Endothelial cell of hepatic sinusoid (primary cell): ENCODE measurements at regions not wholly inside any gene's neighbourhood (a gene's known extent, or its start where the extent isn't known, plus 50 kb on each side); places are given as distances from the start of the nearest gene placed in this dataset.

Experiments used
- in situ Hi-C: cut with HindIII; loops from 2 replicates; pipeline ENCODE4 v1.10.0; 2017; ENCODE audit warnings: low sequenced_read_pairs

DNA sequence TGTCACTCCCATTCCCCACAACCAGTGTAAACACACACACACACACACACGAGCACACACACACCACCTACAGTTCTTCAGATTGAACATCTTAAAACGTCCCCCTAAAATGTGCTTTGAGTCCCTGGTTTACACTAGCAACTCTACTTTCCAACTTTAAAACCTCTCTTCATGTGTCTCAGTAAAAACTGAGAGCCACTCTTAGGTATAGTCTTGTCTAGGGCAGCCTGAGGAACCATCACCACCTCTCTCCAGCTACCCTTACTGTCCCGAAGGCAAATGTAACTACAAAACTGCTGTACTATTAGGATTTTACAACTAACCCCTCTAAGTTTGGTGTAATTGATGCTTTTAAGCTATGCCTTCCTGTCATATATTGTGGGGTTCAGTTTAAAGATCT is 1501.6 kb upstream of the MIR17HG start:
- in situ Hi-C loops: no loop called here

- in situ Hi-C loops: no loop called here
These were observed 1500.4 kb upstream of the MIR17HG start for GRCh38 chr13:89846926-89847585.

DNA sequence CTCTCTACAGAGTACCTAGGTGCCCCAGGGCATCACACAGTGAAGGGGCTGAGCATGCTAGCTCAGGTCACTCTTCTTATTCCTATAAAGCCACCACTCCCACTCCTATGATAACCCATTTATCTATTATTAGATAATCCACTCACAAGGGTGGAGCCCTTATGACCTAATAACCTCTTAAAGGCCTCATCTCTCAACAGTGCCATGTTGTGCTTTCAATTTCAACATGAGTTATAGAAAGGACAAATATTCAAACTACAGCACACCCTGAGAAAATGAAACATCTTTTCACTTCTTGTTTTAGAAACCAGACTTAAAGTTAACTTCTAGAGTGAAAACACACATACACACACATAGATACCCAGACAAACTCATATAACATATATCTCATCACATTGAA is 1494.9 kb upstream of the MIR17HG start:
- in situ Hi-C loops: loop anchor here (25.0 kb wide), 1 partner anchor 110 kb away; no protein-coding TSS in a partner anchor

DNA sequence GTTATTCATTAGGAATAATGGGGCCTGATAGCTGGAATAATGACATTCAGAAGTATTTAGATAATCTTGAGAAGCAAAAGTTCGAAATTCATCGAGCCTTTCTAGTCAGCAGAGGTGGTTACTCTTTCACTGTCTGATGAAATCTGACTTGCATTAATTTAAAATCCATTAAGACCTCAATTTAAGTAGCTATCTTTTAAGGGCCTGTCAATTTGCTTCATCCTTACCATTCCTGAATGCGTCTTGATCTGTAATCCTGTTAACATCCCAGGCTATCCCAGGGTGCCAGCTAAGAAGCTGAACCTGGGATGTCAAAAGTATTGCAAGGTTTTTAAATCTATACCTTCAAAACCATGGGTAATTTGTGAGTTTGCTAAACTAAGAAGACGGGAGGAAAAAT is 1491.0 kb upstream of the MIR17HG start:
- in situ Hi-C loops: loop anchor here (25.0 kb wide), 1 partner anchor 106 kb away; no protein-coding TSS in a partner anchor

GRCh38 chr13:89857502-89857901 is 1490.0 kb upstream of the MIR17HG start:
- in situ Hi-C loops: loop anchor here (25.0 kb wide), 1 partner anchor 105 kb away; no protein-coding TSS in a partner anchor

DNA sequence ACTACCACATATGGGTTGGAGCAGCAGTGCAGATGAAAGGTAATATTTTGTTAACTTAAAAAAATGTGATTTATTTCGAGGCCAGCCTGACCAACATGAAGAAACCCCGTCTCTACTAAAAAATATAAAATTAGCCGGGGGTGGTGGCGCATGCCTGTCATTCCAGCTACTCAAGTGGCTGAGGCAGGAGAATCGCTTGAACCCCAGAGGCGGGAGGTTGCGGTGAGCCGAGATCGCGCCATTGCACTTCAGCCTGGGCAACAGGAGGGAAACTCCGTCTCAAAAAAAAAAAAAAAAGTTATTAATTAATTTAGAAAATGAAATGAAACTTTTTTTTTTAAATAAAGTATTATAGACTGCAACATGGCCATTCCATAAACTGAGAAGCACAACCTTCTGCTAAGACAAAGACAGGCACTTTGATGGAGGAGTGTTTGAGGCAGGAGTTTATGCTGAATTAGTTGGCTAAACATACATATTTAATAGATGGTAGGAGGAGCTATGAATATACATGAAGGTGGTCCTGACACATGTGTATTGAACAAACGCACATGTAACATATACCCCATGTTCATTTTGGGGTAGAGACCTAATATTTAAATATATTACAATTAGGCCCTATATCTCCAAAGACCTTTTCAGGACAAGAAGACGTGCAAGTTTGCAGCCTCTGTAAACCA is 1485.3 kb upstream of the MIR17HG start:
- in situ Hi-C loops: loop anchor here (25.0 kb wide), 1 partner anchor 100 kb away; no protein-coding TSS in a partner anchor

DNA sequence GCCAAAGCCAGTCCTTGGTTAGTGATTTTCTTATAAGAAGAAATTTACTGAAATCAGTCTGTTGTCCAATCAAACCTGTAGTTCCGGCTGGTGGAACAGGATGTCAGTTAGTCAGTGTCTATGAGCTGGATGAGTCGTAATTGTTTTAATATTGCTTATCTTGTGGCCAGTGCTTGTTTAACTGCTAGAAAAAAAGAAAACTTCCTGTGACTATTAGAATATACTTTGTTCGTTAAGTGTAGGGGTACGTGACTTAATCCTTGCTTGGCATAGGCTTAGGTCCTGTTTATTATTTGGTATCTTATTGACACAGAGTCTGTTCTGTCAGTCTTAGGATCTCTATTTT is 1484.8 kb upstream of the MIR17HG start:
- in situ Hi-C loops: loop anchor here (25.0 kb wide), 1 partner anchor 100 kb away; no protein-coding TSS in a partner anchor

- in situ Hi-C loops: loop anchor here (25.0 kb wide), 1 partner anchor 97 kb away; no protein-coding TSS in a partner anchor
These were observed 1482.1 kb upstream of the MIR17HG start for GRCh38 chr13:89865164-89866064.

- in situ Hi-C loops: loop anchor here (25.0 kb wide), 1 partner anchor 93 kb away; no protein-coding TSS in a partner anchor
These were observed 1478.2 kb upstream of the MIR17HG start for GRCh38 chr13:89869312-89869711.

GRCh38 chr13:89878904-89879303 is 1468.6 kb upstream of the MIR17HG start:
- in situ Hi-C loops: no loop called here

GRCh38 chr13:89880201-89880600 is 1467.3 kb upstream of the MIR17HG start:
- in situ Hi-C loops: no loop called here

- in situ Hi-C loops: no loop called here
These were observed 1463.5 kb upstream of the MIR17HG start for GRCh38 chr13:89883893-89884448.

GRCh38 chr13:89890806-89891205 is 1456.7 kb upstream of the MIR17HG start:
- in situ Hi-C loops: no loop called here

DNA sequence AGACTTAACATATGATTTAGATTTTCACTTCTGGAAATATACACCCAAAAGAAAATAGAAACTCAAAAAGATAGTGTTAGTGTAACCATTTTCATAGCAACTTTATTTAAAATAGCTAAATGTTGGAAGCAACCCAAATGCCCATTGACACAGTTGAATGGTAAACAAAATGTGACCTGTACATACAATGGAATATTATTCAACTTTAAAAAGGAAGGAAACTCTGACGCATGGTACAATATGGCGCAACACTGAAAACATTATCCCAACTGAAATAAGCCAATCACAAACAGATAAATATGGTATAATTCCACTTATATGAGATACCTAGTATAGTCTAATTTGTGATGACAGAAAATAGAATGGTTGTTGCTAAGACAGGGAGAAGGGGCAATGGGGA is 1456.1 kb upstream of the MIR17HG start:
- in situ Hi-C loops: no loop called here

DNA sequence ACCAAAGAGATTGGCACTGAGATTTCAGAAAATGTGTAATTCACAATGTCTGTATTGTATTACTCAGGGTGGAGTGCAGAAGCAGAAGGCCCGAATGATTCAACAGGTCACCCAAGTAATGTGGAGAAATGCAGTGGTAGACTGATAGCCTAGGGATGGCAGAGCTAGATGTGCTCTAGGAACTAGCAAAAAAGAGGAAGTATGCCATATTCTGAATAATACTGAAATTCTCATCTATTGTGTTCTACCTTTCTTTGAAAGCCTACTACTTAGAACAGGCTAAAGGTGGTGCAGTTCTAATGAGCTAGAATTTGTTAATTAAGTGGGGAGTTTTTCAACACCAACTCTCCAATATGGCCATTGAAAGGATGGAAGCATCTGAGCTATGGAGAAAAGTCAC is 1449.8 kb upstream of the MIR17HG start:
- in situ Hi-C loops: no loop called here

- in situ Hi-C loops: no loop called here
These were observed 1448.0 kb upstream of the MIR17HG start for GRCh38 chr13:89899302-89900103.

GRCh38 chr13:89900104-89900765 is 1447.3 kb upstream of the MIR17HG start:
- in situ Hi-C loops: no loop called here

DNA sequence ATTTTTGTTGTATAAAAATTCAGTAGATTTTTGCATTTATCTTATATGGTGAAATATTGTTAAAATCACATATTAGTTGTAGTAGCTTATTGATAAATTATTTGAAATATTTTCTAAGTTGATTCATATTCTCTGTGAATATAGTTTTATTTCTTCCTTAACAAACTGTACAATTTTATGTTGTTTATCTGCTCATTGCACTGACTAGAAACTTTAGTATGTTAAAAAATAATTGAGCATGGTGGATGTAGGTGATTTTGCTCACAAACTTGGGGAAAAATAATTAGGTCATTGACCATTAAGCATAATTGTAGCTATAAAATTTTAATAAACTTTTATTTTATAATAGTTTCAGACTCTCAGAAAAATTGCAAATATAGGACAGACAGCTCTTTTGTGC is 1445.3 kb upstream of the MIR17HG start:
- in situ Hi-C loops: no loop called here

- in situ Hi-C loops: no loop called here
These were observed 1444.4 kb upstream of the MIR17HG start for GRCh38 chr13:89903115-89903514.

DNA sequence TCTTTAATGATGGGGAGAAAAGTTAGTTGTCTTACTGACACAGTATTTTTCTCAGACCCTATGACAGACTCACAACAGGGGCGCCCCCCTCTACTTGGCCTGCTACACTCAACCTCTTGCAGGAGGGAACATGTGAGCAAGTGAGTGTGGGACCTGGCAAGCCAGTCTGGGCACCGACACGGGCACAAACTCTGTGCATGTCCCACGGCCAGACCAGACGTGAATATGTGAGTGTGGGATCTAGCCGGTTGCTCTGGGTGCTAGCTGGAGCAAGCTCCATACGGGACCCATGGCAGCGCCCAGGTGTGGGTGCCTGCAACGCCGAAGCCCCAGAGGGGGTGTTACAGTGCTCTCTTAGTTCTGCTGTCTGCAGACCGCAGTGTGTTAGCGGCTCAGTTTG is 1437.3 kb upstream of the MIR17HG start:
- in situ Hi-C loops: no loop called here
